K562 (cell line): ENCODE measurements at regions not wholly inside any gene's neighbourhood (a gene's known extent, or its start where the extent isn't known, plus 50 kb on each side); places are given as distances from the start of the nearest gene placed in this dataset.

Source experiments
- ATAC-seq: fragments of 200-7000 bp; cut with Tn5 transposase; 3 replicates; pipeline ENCODE4 v1.9.1; 2020; ENCODE audit warnings: moderate library complexity
- BruUV-seq: library from RNA; stranded (reverse); fragments of 400-500 nt; replicated peaks from 2 replicates; lab custom pipeline; 2021; lab: Mats Ljungman, UMichigan
- CTCF ChIA-PET: fragments of 300-600 bp; formaldehyde crosslinking; extraction: SDS; loops from one replicate; lab custom pipeline; 2021; ENCODE audit warnings: low intra/inter-chr PET ratio; lab: Yijun Ruan, JAX
- POLR2A ChIA-PET: fragments of 300-600, 350-650 bp; sonication (Branson Sonifier 250); formaldehyde crosslinking; extraction: SDS; loops from one replicate; lab custom pipeline; 2021; ENCODE audit warnings: antibody characterized with exemption, inconsistent platforms; lab: Yijun Ruan, JAX
- DNase-seq, 4 experiments: peaks; one replicate each; pipeline versions ENCODE4 v3.0.0 to v3.0.0-alpha.2; 2011 to 2018; ENCODE audit warnings: low spot score in 3 of 4, mixed read lengths in 3 of 4; ENCODE audit errors: extremely low read depth in 1 of 4
- FAIRE-seq: peaks from 2 replicates; lab custom pipeline; 2011; peaks lifted over from hg19 to GRCh38; lab: Jason Lieb, UNC
- H2AFZ ChIP-seq: 2 replicates; pipeline ENCODE4 v1.6.0; 2011; ENCODE audit warnings: low read depth, low read length, control low read depth, inconsistent platforms
- H3K27ac ChIP-seq: fragments of 200-600 bp; 3 replicates; pipeline ENCODE4 v1.8.0; 2011; ENCODE audit warnings: low read depth, mild to moderate bottlenecking, control low read depth, inconsistent platforms, low read length, moderate library complexity, mixed read lengths; ENCODE audit errors: extremely low read depth
- H3K27me3 ChIP-seq, 2 experiments: fragments of 300-600 bp in 1 of 2; 2 replicates in 1 of 2; 3 replicates in 1 of 2; pipeline versions ENCODE4 v1.6.0 to v1.8.0; 2011; ENCODE audit warnings: inconsistent platforms in 2 of 2, low read length in 2 of 2, mild to moderate bottlenecking in 1 of 2, mixed read lengths in 1 of 2, moderate library complexity in 1 of 2; ENCODE audit not compliant: control insufficient read depth in 2 of 2, insufficient read depth in 2 of 2
- H3K36me3 ChIP-seq: fragments of 300-600 bp; 3 replicates; pipeline ENCODE4 v1.8.0; 2011; ENCODE audit warnings: mild to moderate bottlenecking, low read length, inconsistent platforms; ENCODE audit not compliant: control insufficient read depth, insufficient read depth
- H3K4me1 ChIP-seq, 2 experiments: fragments of 200-600 bp in 1 of 2; replicated peaks in 1 of 2; 2 replicates in 1 of 2; 3 replicates in 1 of 2; pipeline versions ENCODE4 v1.5.1 to v1.8.0; 2011; ENCODE audit warnings: inconsistent platforms in 2 of 2, low read length in 2 of 2, mild to moderate bottlenecking in 1 of 2, mixed read lengths in 1 of 2, moderate library complexity in 1 of 2; ENCODE audit not compliant: control insufficient read depth in 2 of 2, insufficient read depth in 2 of 2
- H3K4me2 ChIP-seq: 2 replicates; pipeline ENCODE4 v1.6.1; 2011; ENCODE audit warnings: low read length, control low read depth, inconsistent platforms, mixed read lengths; ENCODE audit not compliant: insufficient read depth
- H3K4me3 ChIP-seq: fragments of 200-600 bp; sonication (generic), shearing (Covaris generic); 2 replicates; pipeline ENCODE4 v1.5.1; 2016; ENCODE audit warnings: control low read depth, inconsistent platforms
- H3K79me2 ChIP-seq: fragments of 200-600 bp; 3 replicates; pipeline ENCODE4 v1.8.0; 2011; ENCODE audit warnings: low read length, inconsistent platforms; ENCODE audit not compliant: control insufficient read depth, insufficient read depth
- H3K9ac ChIP-seq, 2 experiments: 2 replicates each; pipeline versions ENCODE4 v1.6.0 to v1.6.1; 2011; ENCODE audit warnings: low read depth in 2 of 2, low read length in 2 of 2, control low read depth in 1 of 2, inconsistent platforms in 1 of 2, mild to moderate bottlenecking in 1 of 2, mixed read lengths in 1 of 2; ENCODE audit not compliant: insufficient read depth in 1 of 2
- H3K9me1 ChIP-seq: one replicate; pipeline ENCODE4 v1.6.0; 2011; ENCODE audit warnings: inconsistent platforms, mild to moderate bottlenecking, low read length, moderate library complexity; ENCODE audit not compliant: control insufficient read depth, insufficient read depth
- H3K9me3 ChIP-seq: replicated peaks from 2 replicates; pipeline ENCODE4 v1.5.1; 2011; ENCODE audit warnings: low read depth, low read length, inconsistent platforms; ENCODE audit not compliant: control insufficient read depth, insufficient read depth
- H4K20me1 ChIP-seq: replicated peaks from 2 replicates; pipeline ENCODE4 v1.6.1; 2011; ENCODE audit warnings: low read length, inconsistent platforms, mixed read lengths; ENCODE audit not compliant: control insufficient read depth, insufficient read depth
- RFX1 ChIP-seq: fragments of 450-650 bp; IDR thresholded peaks from 2 replicates; pipeline ENCODE4 v1.6.1; 2016; ENCODE audit warnings: mild to moderate bottlenecking, moderate library complexity
- ZBTB40 ChIP-seq, 2 experiments: fragments of 450-650 bp in 1 of 2; sonication (generic) in 1 of 2; formaldehyde crosslinking in 1 of 2; IDR thresholded peaks; 2 replicates each; pipeline versions ENCODE4 v1.7.1 to v1.9.0; 2016 to 2022; ENCODE audit warnings: inconsistent platforms in 1 of 2, mild to moderate bottlenecking in 1 of 2, missing genetic modification reagents in 1 of 2
- ZSCAN29 ChIP-seq: fragments of 450-650 bp; IDR thresholded peaks from 2 replicates; pipeline ENCODE4 v1.6.1; 2017
- WGBS: fragments of 100-300 bp; shearing (Covaris generic); methylation state at CpG from one replicate; pipeline ENCODE4 v1.1.6; 2016; ENCODE audit warnings: low coverage, mixed read lengths; ENCODE audit not compliant: insufficient coverage; ENCODE audit errors: missing lambda C conversion rate; 5-methylcytosine and 5-hydroxymethylcytosine counted together
- in situ Hi-C: fragments of 300-500 bp; cut with MboI; formaldehyde crosslinking; loops from 4 replicates; pipeline ENCODE4 v1.15.0; 2018; ENCODE audit warnings: inconsistent platforms, mixed read lengths
- intact Hi-C: fragments of 100-400 bp; cut with micrococcal nuclease; formaldehyde crosslinking; loops from 2 replicates; pipeline ENCODE4 v1.14.2; 2022

- Histone ChIP-seq H3K36me3 (no peaks in the 10 kb centered on the region), H3K79me2 (no peaks in the 10 kb centered on the region), H3K9me1 (no peaks in the 10 kb centered on the region), H3K27ac (no peak overlapping the region), H3K27me3 (no peaks in the 10 kb centered on the region; a peak in 1 of 5 replicates), H3K4me3 (no peak overlapping the region), H3K9ac (no peak overlapping the region), H2AFZ (no peak overlapping the region), H4K20me1 (no peaks in the 10 kb centered on the region), H3K9me3 (no peaks in the 10 kb centered on the region), H3K4me1 (no peaks in the 10 kb centered on the region), H3K4me2 (no peak overlapping the region)
- ATAC-seq (no peak), DNase-seq (no peak), FAIRE-seq (no peak)
- TF ChIP-seq ZSCAN29 (no peak), RFX1 (no peak), ZBTB40 (IDR thresholded peaks at IDR 0.05) (peak; percentile 73), ZBTB40 (CRISPR knock-in tag; IDR thresholded peaks at IDR 0.05) (no peak)
- 7% methylated on average over 1 of the region's 1 CpG for WGBS
- POLR2A ChIA-PET = no interaction called here
- in situ Hi-C loops (no loop called here), intact Hi-C loops (no loop called here)
- BruUV-seq = no TSS peak
- CTCF ChIA-PET = no interaction called here
Measured at GRCh38 chr4:14929669-14930068, 72.6 kb upstream of the CPEB2 start.
